ENCODE measurements at regions not wholly inside any gene's neighbourhood (a gene's known extent, or its start where the extent isn't known, plus 50 kb on each side); places are given as distances from the start of the nearest gene placed in this dataset.

GRCh38 chrX:85591536-85591935 is 212.1 kb upstream of the POF1B start:
- TF ChIP-seq CTCF (conservative IDR thresholded peaks at IDR 0.05; ENCODE audit: low read length) (no peak), EZH2phosphoT487 (IDR thresholded peaks at IDR 0.05; ENCODE audit: borderline replicate concordance, low read depth, low read length) (no peak)

Measured in OCI-LY7 (cell line).